Liver (tissue), 3 donors: ENCODE measurements at regions not wholly inside any gene's neighbourhood (a gene's known extent, or its start where the extent isn't known, plus 50 kb on each side); places are given as distances from the start of the nearest gene placed in this dataset.

Experiments
- EGR1 ChIP-seq, 2 donors: IDR thresholded peaks; 2 replicates each; pipeline ENCODE4 v1.6.1; 2016 to 2018; ENCODE audit warnings: antibody characterized with exemption in 2 of 2, low read depth in 2 of 2
- HNF4A ChIP-seq, 2 donors: conservative IDR thresholded peaks; 2 replicates each; pipeline ENCODE4 v1.6.1; 2016; ENCODE audit warnings: antibody characterized with exemption in 2 of 2, mild to moderate bottlenecking in 2 of 2
- JUND ChIP-seq, 2 donors: IDR thresholded peaks; 2 replicates each; pipeline ENCODE4 v1.6.1; 2016; ENCODE audit warnings: antibody characterized with exemption in 2 of 2
- RAD21 ChIP-seq, 2 donors: IDR thresholded peaks; 2 replicates each; pipeline ENCODE4 v1.6.1; 2016; ENCODE audit warnings: antibody characterized with exemption in 2 of 2, mild to moderate bottlenecking in 2 of 2
- SP1 ChIP-seq: IDR thresholded peaks from 2 replicates; pipeline ENCODE4 v1.6.1; 2018; ENCODE audit warnings: antibody characterized with exemption, mild to moderate bottlenecking
- TAF1 ChIP-seq: conservative IDR thresholded peaks from 2 replicates; pipeline ENCODE4 v1.6.1; 2016; ENCODE audit warnings: antibody characterized with exemption, mild to moderate bottlenecking
- YY1 ChIP-seq: IDR thresholded peaks from 2 replicates; pipeline ENCODE4 v1.6.1; 2016; ENCODE audit warnings: antibody characterized with exemption, mild to moderate bottlenecking
- ZBTB33 ChIP-seq: IDR thresholded peaks from 2 replicates; pipeline ENCODE4 v1.6.1; 2016; ENCODE audit warnings: antibody characterized with exemption
- TF ChIP-seq, protein P1 (sequence below): fragments of 150-350 bp; IDR thresholded peaks from 2 replicates; pipeline ENCODE4 v1.5.1; 2017; ENCODE audit warnings: improper control_type of control experiment, low read depth, low read length; ENCODE audit not compliant: missing input control
- TF ChIP-seq, protein P2 (sequence below): IDR thresholded peaks from 2 replicates; pipeline ENCODE4 v1.6.1; 2016; ENCODE audit warnings: antibody characterized with exemption, mild to moderate bottlenecking
- donor health status: healthy.
- donor health status: healthy.

GRCh38 chr5:178791976-178792375, 61.5 kb upstream of the ZNF354A start:
- TF ChIP-seq, protein P1, sequence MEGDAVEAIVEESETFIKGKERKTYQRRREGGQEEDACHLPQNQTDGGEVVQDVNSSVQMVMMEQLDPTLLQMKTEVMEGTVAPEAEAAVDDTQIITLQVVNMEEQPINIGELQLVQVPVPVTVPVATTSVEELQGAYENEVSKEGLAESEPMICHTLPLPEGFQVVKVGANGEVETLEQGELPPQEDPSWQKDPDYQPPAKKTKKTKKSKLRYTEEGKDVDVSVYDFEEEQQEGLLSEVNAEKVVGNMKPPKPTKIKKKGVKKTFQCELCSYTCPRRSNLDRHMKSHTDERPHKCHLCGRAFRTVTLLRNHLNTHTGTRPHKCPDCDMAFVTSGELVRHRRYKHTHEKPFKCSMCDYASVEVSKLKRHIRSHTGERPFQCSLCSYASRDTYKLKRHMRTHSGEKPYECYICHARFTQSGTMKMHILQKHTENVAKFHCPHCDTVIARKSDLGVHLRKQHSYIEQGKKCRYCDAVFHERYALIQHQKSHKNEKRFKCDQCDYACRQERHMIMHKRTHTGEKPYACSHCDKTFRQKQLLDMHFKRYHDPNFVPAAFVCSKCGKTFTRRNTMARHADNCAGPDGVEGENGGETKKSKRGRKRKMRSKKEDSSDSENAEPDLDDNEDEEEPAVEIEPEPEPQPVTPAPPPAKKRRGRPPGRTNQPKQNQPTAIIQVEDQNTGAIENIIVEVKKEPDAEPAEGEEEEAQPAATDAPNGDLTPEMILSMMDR: no peak
- no peak for TF ChIP-seq SP1
- no peak for TF ChIP-seq HNF4A (conservative IDR thresholded peaks at IDR 0.05)
- TF ChIP-seq, protein P2, sequence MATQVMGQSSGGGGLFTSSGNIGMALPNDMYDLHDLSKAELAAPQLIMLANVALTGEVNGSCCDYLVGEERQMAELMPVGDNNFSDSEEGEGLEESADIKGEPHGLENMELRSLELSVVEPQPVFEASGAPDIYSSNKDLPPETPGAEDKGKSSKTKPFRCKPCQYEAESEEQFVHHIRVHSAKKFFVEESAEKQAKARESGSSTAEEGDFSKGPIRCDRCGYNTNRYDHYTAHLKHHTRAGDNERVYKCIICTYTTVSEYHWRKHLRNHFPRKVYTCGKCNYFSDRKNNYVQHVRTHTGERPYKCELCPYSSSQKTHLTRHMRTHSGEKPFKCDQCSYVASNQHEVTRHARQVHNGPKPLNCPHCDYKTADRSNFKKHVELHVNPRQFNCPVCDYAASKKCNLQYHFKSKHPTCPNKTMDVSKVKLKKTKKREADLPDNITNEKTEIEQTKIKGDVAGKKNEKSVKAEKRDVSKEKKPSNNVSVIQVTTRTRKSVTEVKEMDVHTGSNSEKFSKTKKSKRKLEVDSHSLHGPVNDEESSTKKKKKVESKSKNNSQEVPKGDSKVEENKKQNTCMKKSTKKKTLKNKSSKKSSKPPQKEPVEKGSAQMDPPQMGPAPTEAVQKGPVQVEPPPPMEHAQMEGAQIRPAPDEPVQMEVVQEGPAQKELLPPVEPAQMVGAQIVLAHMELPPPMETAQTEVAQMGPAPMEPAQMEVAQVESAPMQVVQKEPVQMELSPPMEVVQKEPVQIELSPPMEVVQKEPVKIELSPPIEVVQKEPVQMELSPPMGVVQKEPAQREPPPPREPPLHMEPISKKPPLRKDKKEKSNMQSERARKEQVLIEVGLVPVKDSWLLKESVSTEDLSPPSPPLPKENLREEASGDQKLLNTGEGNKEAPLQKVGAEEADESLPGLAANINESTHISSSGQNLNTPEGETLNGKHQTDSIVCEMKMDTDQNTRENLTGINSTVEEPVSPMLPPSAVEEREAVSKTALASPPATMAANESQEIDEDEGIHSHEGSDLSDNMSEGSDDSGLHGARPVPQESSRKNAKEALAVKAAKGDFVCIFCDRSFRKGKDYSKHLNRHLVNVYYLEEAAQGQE: no peak
- no peak for TF ChIP-seq ZBTB33
- no peak for TF ChIP-seq TAF1
- TF ChIP-seq JUND (IDR thresholded peaks at IDR 0.05): no peak
- TF ChIP-seq EGR1 (IDR thresholded peaks at IDR 0.05; ENCODE audit: low read depth in 2 of 2): no peak
- no peak for TF ChIP-seq RAD21 (IDR thresholded peaks at IDR 0.05)
- no peak for TF ChIP-seq YY1
